ENCODE measurements at regions not wholly inside any gene's neighbourhood (a gene's known extent, or its start where the extent isn't known, plus 50 kb on each side); places are given as distances from the start of the nearest gene placed in this dataset.

DNA sequence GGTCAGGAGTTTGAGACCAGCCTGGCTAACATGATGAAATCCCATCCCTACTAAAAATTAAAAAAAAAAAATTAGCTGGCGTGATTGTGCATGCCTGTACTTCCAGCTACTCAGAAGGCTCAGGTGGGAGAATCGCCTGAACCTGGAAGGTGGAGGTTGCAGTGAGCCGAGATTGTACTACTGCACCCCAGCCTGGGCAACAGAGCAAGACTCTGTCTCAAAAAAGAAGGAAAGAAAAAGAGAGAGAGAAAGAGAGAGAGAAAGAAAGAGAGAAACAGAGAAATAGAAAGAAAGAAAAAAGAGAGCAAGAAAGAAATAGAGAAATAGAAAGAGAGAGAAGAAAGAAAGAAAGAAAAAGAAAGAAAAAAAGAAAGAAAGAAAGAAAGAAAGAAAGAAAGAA lies 292.8 kb upstream of the KLF6 start:
- intact Hi-C loops (cut with DNase I): no loop called here
- H3K4me1 ChIP-seq (ENCODE audit: insufficient read depth): peaks cover 9% of the 10 kb centered on the region
- WGBS, 3 donors: 92 to 93% (median 92%) methylated on average over 3 of the region's 3 CpGs
- H3K9me3 ChIP-seq: no peaks in the 10 kb centered on the region
- no peaks in the 10 kb centered on the region for H3K27me3 ChIP-seq
- H3K27ac ChIP-seq: no peak overlapping the region
- H3K36me3 ChIP-seq: no peaks in the 10 kb centered on the region
- TF ChIP-seq POLR2A (IDR thresholded peaks at IDR 0.05) (no peak), EP300 (IDR thresholded peaks at IDR 0.05) (no peak)
- TF ChIP-seq, protein P1, sequence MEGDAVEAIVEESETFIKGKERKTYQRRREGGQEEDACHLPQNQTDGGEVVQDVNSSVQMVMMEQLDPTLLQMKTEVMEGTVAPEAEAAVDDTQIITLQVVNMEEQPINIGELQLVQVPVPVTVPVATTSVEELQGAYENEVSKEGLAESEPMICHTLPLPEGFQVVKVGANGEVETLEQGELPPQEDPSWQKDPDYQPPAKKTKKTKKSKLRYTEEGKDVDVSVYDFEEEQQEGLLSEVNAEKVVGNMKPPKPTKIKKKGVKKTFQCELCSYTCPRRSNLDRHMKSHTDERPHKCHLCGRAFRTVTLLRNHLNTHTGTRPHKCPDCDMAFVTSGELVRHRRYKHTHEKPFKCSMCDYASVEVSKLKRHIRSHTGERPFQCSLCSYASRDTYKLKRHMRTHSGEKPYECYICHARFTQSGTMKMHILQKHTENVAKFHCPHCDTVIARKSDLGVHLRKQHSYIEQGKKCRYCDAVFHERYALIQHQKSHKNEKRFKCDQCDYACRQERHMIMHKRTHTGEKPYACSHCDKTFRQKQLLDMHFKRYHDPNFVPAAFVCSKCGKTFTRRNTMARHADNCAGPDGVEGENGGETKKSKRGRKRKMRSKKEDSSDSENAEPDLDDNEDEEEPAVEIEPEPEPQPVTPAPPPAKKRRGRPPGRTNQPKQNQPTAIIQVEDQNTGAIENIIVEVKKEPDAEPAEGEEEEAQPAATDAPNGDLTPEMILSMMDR (IDR thresholded peaks at IDR 0.05): no peak
- H3K4me3 ChIP-seq: no peak overlapping the region
- no peak for DNase-seq

DNA sequence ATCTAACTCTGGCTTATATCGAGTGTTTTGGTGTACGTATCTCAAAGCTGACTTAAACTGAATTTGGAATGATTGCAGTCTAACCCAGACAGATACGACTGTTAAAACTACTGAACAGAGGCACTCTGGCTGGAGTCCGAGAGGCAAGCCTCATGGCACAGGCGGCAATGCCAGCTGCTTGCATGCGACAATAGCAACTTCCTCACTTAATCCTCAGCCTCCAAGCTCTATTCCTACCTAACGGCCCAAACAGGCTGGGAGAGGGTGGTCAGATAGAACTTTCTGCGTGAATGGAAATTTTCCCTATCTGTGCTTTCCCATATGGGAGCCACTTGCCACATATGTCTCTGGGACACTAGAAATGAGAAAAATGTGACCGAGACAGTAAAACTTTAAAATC lies 292.0 kb upstream of the KLF6 start:
- Histone ChIP-seq H3K4me1 (ENCODE audit: insufficient read depth) (peaks cover 5% of the 10 kb centered on the region), H3K27ac (no peak overlapping the region), H3K9me3 (no peaks in the 10 kb centered on the region), H3K4me3 (no peak overlapping the region), H3K27me3 (no peaks in the 10 kb centered on the region), H3K36me3 (no peaks in the 10 kb centered on the region)
- DNase-seq: no peak
- intact Hi-C loops (cut with DNase I): no loop called here
- TF ChIP-seq, protein P1 (IDR thresholded peaks at IDR 0.05): no peak
- TF ChIP-seq EP300 (IDR thresholded peaks at IDR 0.05) (no peak), POLR2A (IDR thresholded peaks at IDR 0.05) (no peak)
- WGBS, 3 donors: 95 to 97% (median 96%) methylated on average over 9 of the region's 9 CpGs

DNA sequence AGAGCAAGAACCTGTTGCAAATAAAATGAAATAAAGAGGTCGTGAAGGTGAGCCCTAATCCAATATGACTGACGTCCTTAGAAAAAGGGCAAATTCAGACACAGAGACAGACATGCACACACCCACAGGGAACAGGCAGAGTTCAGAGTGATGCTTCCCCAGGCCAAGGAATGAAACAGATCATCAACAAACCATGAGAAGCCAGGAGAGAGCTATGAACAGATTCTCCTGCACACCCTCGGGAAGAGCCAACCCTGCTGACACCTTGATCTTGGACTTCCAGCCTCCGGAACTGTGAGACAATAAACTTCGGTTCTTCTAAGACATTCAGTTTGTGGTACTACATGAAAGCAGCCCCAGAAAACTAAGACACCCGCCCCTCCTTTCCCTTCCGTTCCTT lies 290.4 kb upstream of the KLF6 start:
- no peak overlapping the region for H3K4me3 ChIP-seq
- H3K4me1 ChIP-seq (ENCODE audit: insufficient read depth): peaks cover 1% of the 10 kb centered on the region
- no peak overlapping the region for H3K27ac ChIP-seq
- intact Hi-C loops (cut with DNase I): no loop called here
- no peak for DNase-seq
- WGBS, 3 donors: 95 to 96% (median 96%) methylated on average over 7 of the region's 7 CpGs
- TF ChIP-seq POLR2A (IDR thresholded peaks at IDR 0.05): no peak
- TF ChIP-seq, protein P1 (IDR thresholded peaks at IDR 0.05): no peak
- TF ChIP-seq EP300 (IDR thresholded peaks at IDR 0.05): no peak
- H3K9me3 ChIP-seq: no peaks in the 10 kb centered on the region
- H3K27me3 ChIP-seq: no peaks in the 10 kb centered on the region
- no peaks in the 10 kb centered on the region for H3K36me3 ChIP-seq

DNA sequence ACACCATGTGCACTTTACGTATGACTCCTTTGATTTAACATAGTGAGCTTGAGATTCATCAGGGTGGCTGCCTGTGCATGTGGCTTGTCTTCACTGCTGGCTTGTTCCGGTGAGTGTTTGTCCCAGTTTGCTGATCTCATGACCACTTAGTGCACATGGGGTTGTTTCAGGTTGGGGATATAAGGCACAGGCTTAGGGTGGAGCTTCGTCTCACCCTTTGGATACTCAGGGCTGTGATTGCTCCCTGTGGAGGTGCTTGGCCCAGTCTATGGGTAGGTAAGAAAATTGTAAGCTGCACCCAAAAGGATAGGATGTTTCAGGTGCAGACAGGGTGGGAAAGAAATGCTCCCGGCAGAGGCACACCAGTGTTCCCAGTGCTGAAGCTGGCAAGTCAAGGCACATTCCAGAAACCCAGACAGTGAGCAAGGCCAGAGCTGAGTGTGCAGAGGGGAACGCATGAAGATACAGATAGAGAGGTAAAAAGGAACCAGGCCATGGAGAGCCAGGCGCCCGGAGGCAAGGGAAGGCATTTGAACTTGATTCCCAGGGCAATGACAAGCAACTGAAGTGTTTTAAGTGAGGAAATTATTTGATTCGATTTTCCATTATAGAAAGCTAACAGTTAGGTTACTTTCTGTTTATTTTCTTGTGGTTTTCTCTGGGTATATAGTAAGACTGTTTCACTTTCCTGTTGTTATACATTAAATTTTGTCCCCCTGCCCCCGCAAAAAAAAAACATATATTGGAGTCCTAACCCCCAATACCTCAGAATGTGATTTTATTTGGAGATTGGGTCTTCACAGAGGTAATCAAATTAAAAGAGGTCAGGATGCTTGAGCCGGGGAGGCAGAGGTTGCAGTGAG lies 289.8 kb upstream of the KLF6 start:
- H3K27me3 ChIP-seq: no peaks in the 10 kb centered on the region
- no peak overlapping the region for H3K27ac ChIP-seq
- TF ChIP-seq POLR2A (IDR thresholded peaks at IDR 0.05): no peak
- TF ChIP-seq, protein P1 (IDR thresholded peaks at IDR 0.05): no peak
- TF ChIP-seq EP300 (IDR thresholded peaks at IDR 0.05): no peak
- H3K4me1 ChIP-seq (ENCODE audit: insufficient read depth): peaks cover 1% of the 10 kb centered on the region
- H3K36me3 ChIP-seq: no peaks in the 10 kb centered on the region
- H3K9me3 ChIP-seq: no peaks in the 10 kb centered on the region
- no peak overlapping the region for H3K4me3 ChIP-seq
- whole genome bisulfite sequencing, 3 donors: 79 to 89% (median 80%) methylated on average over 10 of the region's 10 CpGs
- no peak for DNase-seq
- intact Hi-C loops (cut with DNase I): no loop called here
